A172 (cell line): ENCODE measurements at regions not wholly inside any gene's neighbourhood (a gene's known extent, or its start where the extent isn't known, plus 50 kb on each side); places are given as distances from the start of the nearest gene placed in this dataset.
"Not testable (repeated sequence)": the region's sequence is repeated elsewhere in the genome, so short reads cannot be mapped to it uniquely, and the experiment has no call there.

Experiments
- DNase-seq: peaks from one replicate; pipeline ENCODE4 v3.0.0-alpha.2; 2015; ENCODE audit warnings: low spot score

GRCh38 chr12:46944771-46945170 is 119.0 kb upstream of the SLC38A4 start:
- DNase-seq, result peak; percentile 26

DNA sequence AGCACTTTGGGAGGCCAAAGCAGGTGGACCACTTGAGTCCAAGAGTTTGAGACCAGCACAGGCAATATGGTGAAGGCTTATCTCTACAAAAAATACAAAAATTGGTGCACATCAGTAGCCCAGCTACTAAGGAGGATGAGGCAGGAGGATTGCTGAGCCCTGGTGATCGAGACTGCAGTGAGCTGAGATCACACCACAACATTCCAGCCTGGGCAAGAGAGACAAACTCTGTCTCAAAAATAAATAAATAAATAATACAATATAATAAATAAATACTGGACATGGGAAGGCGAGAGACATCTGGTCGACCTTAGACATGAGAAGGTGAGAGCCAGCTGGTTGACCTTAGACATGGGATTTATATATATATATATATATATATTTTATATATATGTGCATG is 119.8 kb upstream of the SLC38A4 start:
- no peak for DNase-seq

GRCh38 chr12:46946137-46946536 is 120.3 kb upstream of the SLC38A4 start:
- peak; percentile 37 for DNase-seq

DNA sequence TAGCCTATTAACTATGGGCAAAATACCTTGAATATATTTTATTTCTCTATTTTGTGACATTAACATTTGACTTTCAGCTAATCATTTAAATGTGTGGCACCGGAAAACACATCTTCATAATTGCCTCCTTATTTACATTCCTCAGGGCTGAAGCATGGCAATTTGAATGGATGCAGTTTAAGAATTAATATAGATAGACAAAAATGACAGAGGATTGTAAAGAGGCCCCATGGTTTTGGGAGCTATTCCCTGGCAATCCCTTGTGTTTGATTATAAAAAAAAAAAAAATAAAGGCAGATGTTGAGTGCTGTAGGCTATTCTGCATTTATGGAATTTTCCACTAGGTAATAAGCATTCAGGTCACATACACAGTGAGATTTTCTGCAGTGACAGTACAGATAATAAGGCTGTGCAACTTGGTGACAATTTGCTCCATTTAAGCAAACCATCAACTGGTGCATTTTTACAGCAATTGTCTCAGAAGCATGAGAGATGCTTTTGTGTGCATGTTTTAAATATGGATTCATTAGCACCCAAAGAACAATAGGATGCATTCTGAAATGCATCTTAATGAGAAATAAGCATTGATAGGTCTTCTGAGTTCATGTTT is 123.2 kb upstream of the SLC38A4 start:
- DNase-seq, result no peak

DNA sequence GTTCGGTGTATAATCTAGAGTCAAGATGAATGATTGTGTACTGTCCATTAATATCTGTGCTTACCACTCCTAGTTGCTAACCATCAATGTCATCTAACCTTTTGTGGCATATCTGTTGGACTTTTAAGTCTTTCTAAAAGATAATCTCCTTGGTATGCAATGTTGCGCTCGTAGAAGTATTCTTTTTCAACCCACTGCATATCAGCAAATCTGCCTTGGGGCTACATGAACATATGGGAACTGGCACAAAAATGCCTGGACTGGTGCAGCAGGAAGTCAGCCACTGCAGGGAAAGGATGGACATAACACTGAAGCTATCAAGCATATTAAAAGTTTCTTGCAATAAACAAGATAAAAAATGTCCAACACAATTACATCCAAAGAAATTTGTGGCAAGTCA is 124.3 kb upstream of the SLC38A4 start:
- DNase-seq, result peak; percentile 60

- no peak for DNase-seq
Measured at GRCh38 chr12:46952880-46953483, 126.4 kb upstream of the PCED1B start.

DNA sequence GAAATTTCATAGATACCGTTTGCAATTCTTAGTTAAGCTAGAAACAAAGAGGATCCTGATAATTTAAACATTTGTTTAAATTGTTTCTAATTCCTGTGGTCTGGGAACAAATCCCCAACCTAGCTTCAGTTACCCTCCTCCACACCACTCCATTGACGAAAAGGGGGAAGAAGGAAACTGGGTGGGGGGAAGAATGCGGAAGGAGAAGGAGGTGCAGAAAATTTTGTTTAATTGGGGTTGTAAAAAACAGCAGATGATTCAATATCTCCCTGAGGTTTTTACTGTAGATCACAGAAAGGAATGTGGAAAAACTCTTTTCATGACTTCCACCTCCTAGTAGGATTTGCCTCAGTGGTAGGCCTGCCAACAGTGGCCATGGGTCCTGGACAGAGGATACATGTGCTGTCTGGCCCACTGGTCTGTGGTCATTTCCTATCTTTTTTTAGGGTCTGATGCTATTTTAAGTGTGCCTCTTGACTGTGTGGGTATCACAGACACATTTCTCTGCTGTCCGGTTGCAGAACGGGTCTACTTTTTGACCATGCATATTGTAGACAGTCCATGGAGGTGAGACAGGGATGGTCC is 122.9 kb upstream of the PCED1B start:
- DNase-seq, result peak; percentile 62

DNA sequence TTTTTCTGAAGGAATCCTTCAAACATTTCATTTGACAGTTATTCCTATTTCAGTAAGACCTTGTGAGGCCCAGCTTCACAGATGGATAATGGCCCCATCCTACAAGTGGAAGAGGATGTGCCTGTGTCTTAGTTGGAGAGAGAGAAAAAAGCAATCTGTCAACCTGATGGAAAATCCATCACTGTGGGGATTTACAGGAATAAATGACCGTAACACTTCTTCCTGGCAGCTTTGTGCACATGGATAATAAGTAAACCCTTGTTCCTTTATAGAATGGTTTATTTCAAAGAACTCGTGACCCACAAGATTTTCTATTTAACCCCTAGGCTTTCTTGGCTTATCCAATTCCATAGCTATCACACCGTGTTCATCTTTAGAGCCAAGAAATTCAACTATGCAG is 121.4 kb upstream of the PCED1B start:
- no peak for DNase-seq

GRCh38 chr12:46958599-46959290 is 120.7 kb upstream of the PCED1B start:
- DNase-seq, result no peak

- peak; percentile 86 for DNase-seq
Measured at GRCh38 chr12:46959502-46959901, 119.9 kb upstream of the PCED1B start.

DNA sequence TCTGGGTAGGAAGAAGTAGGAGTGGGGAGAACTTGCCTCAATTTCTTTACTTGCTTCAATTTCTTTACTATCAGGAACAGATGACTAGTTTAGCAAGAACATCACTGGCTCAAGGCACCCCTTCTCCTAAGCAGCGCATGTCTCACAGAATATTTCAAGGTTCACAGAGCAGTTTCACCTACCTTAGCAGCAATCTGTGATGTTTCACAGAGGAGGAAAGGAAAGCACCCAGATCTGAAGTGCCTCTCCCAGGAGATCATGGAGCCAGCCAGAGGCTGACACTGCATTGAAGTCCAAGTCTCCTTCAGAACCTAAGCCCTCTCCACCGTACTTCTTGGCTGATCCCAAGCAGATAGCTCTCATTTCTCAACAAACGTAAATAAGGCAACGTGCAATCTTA is 118.7 kb upstream of the PCED1B start:
- no peak for DNase-seq

DNA sequence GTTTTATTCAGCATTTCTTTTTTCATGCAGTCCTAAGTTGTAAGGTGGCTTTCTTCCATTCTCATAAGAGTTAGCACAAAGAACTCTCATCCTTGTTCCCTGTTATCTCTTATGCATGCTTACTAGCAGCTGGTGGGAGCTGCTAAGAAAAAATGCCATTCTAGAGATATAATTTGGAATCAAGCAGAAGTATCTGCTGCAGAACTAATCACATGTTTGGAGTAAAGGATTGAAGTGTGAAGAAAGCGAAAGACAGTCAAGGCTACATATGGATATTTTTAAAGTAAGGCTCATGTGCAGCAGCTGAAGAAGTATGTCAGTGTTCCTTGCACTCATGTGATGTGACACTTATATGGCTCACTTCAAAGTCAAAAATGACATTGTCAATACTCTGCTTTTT is 116.2 kb upstream of the PCED1B start:
- no peak for DNase-seq

- DNase-seq, result peak; percentile 90
Measured at GRCh38 chr12:46963977-46964971, 115.1 kb upstream of the PCED1B start.

DNA sequence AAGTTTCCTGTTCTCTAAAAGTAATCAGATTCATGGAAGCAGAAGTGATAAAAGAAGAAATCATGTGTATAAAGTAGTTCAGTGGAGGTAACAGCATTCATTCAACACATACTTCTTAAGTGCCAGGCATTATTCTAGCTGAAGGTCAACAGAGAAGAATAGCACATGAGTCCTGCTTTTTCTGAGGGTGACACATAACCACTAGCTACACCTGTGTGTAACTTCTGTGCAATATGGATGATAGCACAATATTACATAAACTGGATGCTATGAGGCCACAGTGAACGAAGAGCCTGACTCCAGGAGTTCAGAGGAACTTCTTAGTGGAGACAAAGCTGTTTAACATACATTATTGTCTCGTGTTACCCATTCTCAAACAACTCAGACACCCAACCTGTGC is 114.3 kb upstream of the PCED1B start:
- peak; percentile 32 for DNase-seq

DNA sequence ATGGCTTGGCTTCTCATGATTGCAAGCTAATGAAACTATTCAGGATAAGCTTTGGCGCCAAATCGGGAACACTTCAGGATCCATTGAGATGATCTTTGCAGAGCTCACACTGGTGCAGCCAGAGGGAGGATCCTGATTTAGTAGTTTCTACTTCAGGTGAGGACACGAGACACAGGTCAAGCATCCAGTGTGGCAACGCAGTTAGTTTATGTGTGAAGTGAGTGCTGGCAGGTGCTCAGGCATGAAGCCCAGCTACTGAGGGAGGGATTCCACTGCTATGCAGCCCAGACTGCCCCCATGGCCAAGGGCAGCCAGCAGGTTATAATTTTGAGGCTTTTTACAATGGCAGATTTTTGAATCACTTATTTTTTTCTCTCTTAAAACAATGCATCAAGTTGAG is 113.5 kb upstream of the PCED1B start:
- DNase-seq, result no peak

GRCh38 chr12:46970636-46971035 is 108.8 kb upstream of the PCED1B start:
- no peak for DNase-seq

DNA sequence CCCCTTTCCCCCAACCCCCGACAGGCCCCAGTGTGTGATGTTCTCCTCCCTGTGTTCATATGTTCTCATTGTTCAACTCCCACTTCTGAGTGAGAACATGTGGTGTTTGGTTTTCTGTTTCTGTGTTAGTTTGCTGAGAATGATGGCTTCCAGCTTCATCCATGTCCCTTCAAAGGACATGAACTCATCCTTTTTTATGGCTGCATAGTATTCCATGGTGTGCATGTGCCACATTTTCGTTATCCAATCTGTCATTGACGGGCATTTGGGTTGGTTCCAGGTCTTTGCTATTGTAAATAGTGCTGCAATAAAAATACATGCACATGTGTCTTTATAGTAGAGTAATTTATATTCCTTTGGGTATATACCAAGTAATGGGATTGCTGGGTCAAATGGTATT is 105.5 kb upstream of the PCED1B start:
- DNase-seq, result not testable (repeated sequence)

GRCh38 chr12:46977871-46978375 is 101.5 kb upstream of the PCED1B start:
- DNase-seq, result peak; percentile 21

DNA sequence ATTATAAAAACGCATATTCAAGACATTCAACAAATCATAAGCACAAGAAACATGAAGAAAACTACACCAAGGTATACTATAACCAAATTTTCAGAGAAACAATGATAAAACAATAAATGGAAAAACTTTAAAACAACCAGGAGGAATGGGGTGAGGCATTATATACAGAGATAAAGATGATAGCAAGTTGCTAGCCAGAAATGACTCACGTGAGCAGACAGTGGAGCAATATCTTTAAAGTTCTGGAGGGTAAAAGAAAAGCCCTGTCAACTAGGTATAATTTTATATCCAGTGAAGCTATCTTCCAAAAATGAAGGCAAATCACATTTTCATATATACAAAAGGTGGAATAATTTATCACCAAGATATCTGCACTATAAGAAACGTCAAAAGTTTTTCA is 97.8 kb upstream of the PCED1B start:
- peak; percentile 21 for DNase-seq

DNA sequence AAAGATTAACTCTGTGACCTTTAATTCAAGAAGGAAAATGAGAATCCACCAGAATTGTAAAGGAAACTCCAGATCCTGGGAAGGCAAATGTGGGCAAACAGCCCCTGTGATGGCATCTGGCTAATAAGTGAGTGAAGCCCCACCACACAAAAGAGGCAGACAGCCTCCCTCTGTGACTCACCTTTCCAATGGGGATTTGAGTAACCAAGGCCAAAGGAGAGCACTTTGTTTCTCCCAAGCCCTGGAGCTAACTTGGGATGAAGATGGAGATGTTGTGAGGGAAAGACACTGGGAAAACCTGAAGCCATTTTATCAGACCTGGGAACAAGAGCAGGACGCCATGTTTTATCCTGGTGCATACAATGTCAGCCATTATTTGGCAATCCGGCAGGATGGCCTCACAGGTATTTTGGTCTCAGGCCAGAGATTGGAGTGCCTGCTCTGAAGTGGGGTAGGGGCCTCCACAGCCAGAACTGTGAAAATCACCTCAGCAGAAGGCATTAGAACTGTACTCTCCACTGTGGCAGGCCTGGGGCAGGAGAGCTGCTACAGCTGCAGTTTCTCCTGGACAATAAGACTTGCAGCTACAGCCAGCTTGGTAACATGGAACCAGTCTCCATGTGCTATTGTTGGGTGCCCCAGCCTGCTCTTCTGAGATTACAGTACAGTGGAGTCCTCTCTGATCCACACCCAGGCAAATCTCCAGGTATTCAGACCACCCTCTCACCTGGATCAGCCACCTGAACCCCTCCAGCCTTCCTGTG is 96.6 kb upstream of the PCED1B start:
- no peak for DNase-seq

DNA sequence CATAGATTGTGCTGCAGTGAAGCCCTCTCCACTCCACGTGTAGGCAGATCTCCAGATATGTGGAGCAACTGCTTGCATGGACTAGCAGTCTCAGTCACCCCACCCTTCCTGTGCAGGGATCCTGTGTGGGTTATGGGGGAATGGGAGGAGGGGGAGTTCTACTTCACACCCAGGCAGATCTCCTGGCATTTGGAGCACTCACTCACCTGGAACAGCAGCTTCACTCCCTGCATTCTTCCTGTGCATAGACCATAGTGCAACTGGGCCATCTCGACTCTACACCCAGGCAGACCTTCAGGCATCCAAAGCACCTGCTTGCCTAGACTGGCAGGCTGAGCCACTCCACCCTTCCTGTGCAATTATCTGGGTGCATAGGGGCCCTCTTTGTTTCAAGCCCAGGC is 96.0 kb upstream of the PCED1B start:
- DNase-seq, result no peak
